Brain microvascular endothelial cell (primary cell): ENCODE measurements at regions not wholly inside any gene's neighbourhood (a gene's known extent, or its start where the extent isn't known, plus 50 kb on each side); places are given as distances from the start of the nearest gene placed in this dataset.
"Not testable (repeated sequence)": the region's sequence is repeated elsewhere in the genome, so short reads cannot be mapped to it uniquely, and the experiment has no call there.

Experiments used
- DNase-seq: peaks from one replicate; pipeline ENCODE4 v3.0.0-alpha.2; 2020
- H3K27ac ChIP-seq: fragments of 250-450 bp; sonication (Bioruptor Pico); 2 replicates; pipeline ENCODE4 v1.5.1; 2020; ENCODE audit warnings: mild to moderate bottlenecking, moderate library complexity
- H3K27me3 ChIP-seq: fragments of 250-450 bp; sonication (Bioruptor Pico); replicated peaks from 2 replicates; pipeline ENCODE4 v1.5.1; 2020; ENCODE audit warnings: mild to moderate bottlenecking
- H3K36me3 ChIP-seq: fragments of 250-450 bp; sonication (Bioruptor Pico); replicated peaks from 2 replicates; pipeline ENCODE4 v1.5.1; 2020; ENCODE audit warnings: mild to moderate bottlenecking
- H3K4me3 ChIP-seq: 2 replicates; pipeline ENCODE4 v1.5.1; 2011; ENCODE audit warnings: low read depth, mild to moderate bottlenecking, control low read depth, low read length, moderate library complexity
- CTCF ChIP-seq: IDR thresholded peaks from 2 replicates; pipeline ENCODE4 v1.5.1; 2011; ENCODE audit warnings: low read depth, mild to moderate bottlenecking, moderate library complexity, low read length, control low read depth, inconsistent platforms; ENCODE audit errors: missing control alignments
- in situ Hi-C: cut with HindIII; loops from 2 replicates; pipeline ENCODE4 v1.10.0; 2017; ENCODE audit warnings: low sequenced_read_pairs, low pct_ligation_motif_present

GRCh38 chr6:81126150-81126549 is 626.3 kb downstream of the TENT5A start:
- Histone ChIP-seq H3K27me3 (no peaks in the 10 kb centered on the region), H3K4me3 (no peak overlapping the region), H3K27ac (no peak overlapping the region), H3K36me3 (no peaks in the 10 kb centered on the region)
- DNase-seq: no peak
- TF ChIP-seq CTCF: no peak
- in situ Hi-C loops: no loop called here

- no peaks in the 10 kb centered on the region for H3K36me3 ChIP-seq
- no peak for TF ChIP-seq CTCF
- DNase-seq: no peak
- in situ Hi-C loops: no loop called here
- no peak overlapping the region for H3K27ac ChIP-seq
- H3K4me3 ChIP-seq: no peak overlapping the region
- H3K27me3 ChIP-seq: no peaks in the 10 kb centered on the region
These were observed 632.2 kb downstream of the TENT5A start for GRCh38 chr6:81120280-81120679.

GRCh38 chr6:81105998-81106397 is 646.5 kb downstream of the TENT5A start:
- in situ Hi-C loops: no loop called here
- no peak for DNase-seq
- H3K27ac ChIP-seq: no peak overlapping the region
- H3K4me3 ChIP-seq: no peak overlapping the region
- H3K36me3 ChIP-seq: no peaks in the 10 kb centered on the region
- H3K27me3 ChIP-seq: no peaks in the 10 kb centered on the region
- no peak for TF ChIP-seq CTCF

- in situ Hi-C loops: no loop called here
- no peak overlapping the region for H3K27ac ChIP-seq
- H3K27me3 ChIP-seq: no peaks in the 10 kb centered on the region
- no peak for DNase-seq
- H3K4me3 ChIP-seq: no peak overlapping the region
- TF ChIP-seq CTCF: no peak
- H3K36me3 ChIP-seq: no peaks in the 10 kb centered on the region
These were observed 654.2 kb downstream of the TENT5A start for GRCh38 chr6:81098109-81098814.

GRCh38 chr6:81096464-81096863 is 656.0 kb downstream of the TENT5A start:
- H3K4me3 ChIP-seq, in situ Hi-C loops, H3K27ac ChIP-seq, H3K27me3 ChIP-seq, H3K36me3 ChIP-seq, DNase-seq: not testable (repeated sequence)

- in situ Hi-C loops: no loop called here
- H3K36me3 ChIP-seq: no peaks in the 10 kb centered on the region
- H3K27me3 ChIP-seq: no peaks in the 10 kb centered on the region
- H3K4me3 ChIP-seq: no peak overlapping the region
- TF ChIP-seq CTCF: no peak
- DNase-seq: no peak
- H3K27ac ChIP-seq: no peak overlapping the region
These were observed 659.4 kb downstream of the TENT5A start for GRCh38 chr6:81093051-81093450.
